ENCODE measurements at regions not wholly inside any gene's neighbourhood (a gene's known extent, or its start where the extent isn't known, plus 50 kb on each side); places are given as distances from the start of the nearest gene placed in this dataset.

DNA sequence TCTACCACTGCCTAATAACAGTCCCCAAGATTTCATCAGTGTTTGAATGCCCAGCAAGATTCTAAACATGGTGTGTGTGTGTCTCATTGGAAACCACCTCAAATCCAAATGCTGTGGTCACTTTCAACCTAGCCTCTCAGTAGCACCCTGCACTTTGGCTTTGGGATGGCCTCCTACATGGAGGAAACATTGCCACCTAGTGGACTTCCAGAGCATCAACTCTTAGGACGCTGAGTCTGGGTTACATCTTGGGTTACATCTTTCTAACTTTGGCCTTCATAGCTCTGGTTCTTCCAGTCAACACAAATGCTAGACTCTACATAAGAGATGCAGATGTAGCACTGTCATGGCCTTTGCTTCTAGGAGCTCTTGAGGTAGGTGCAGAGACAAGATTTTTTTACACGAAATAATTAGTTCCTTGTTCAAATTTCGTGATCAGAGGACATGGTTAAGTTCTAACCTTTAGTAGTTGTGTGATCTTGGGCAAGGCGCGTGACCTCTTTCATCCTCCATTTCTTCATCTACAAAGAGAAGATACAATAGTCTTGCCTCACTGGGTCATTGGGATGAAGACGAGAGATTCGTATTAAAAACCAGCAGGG, 113.5 kb upstream of the VASH1 start:
- H3K4me3 ChIP-seq (ENCODE audit: low read length): no peak overlapping the region
- H3K27me3 ChIP-seq (ENCODE audit: control insufficient read depth, low read length): no peaks in the 10 kb centered on the region
- H4K20me1 ChIP-seq (ENCODE audit: control insufficient read depth, insufficient read depth, low read depth, low read length): no peaks in the 10 kb centered on the region
- no peaks in the 10 kb centered on the region for H3K36me3 ChIP-seq (ENCODE audit: control insufficient read depth, low read length)
- H3K9me2 ChIP-seq (replicated peaks; ENCODE audit: control insufficient read depth, low read length): no peaks in the 10 kb centered on the region
- H3K4me1 ChIP-seq (ENCODE audit: control insufficient read depth, low read length): no peaks in the 10 kb centered on the region
- H3K79me2 ChIP-seq (ENCODE audit: control insufficient read depth, low read length): no peaks in the 10 kb centered on the region
- no peak overlapping the region for H3K4me2 ChIP-seq (ENCODE audit: low read length)
- no peaks in the 10 kb centered on the region for H3K9me3 ChIP-seq (ENCODE audit: control insufficient read depth, insufficient read depth, low read length)
- TF ChIP-seq, protein P1, sequence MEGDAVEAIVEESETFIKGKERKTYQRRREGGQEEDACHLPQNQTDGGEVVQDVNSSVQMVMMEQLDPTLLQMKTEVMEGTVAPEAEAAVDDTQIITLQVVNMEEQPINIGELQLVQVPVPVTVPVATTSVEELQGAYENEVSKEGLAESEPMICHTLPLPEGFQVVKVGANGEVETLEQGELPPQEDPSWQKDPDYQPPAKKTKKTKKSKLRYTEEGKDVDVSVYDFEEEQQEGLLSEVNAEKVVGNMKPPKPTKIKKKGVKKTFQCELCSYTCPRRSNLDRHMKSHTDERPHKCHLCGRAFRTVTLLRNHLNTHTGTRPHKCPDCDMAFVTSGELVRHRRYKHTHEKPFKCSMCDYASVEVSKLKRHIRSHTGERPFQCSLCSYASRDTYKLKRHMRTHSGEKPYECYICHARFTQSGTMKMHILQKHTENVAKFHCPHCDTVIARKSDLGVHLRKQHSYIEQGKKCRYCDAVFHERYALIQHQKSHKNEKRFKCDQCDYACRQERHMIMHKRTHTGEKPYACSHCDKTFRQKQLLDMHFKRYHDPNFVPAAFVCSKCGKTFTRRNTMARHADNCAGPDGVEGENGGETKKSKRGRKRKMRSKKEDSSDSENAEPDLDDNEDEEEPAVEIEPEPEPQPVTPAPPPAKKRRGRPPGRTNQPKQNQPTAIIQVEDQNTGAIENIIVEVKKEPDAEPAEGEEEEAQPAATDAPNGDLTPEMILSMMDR (IDR thresholded peaks at IDR 0.05; ENCODE audit: low read depth, low read length, poor library complexity, severe bottlenecking): peak; percentile 83
- TF ChIP-seq EZH2phosphoT487 (IDR thresholded peaks at IDR 0.05; ENCODE audit: borderline replicate concordance, low read length): no peak
- H3K27ac ChIP-seq (ENCODE audit: low read depth, low read length): no peak overlapping the region
- H3F3A ChIP-seq (ENCODE audit: control insufficient read depth, insufficient read depth): no peaks in the 10 kb centered on the region

DNA sequence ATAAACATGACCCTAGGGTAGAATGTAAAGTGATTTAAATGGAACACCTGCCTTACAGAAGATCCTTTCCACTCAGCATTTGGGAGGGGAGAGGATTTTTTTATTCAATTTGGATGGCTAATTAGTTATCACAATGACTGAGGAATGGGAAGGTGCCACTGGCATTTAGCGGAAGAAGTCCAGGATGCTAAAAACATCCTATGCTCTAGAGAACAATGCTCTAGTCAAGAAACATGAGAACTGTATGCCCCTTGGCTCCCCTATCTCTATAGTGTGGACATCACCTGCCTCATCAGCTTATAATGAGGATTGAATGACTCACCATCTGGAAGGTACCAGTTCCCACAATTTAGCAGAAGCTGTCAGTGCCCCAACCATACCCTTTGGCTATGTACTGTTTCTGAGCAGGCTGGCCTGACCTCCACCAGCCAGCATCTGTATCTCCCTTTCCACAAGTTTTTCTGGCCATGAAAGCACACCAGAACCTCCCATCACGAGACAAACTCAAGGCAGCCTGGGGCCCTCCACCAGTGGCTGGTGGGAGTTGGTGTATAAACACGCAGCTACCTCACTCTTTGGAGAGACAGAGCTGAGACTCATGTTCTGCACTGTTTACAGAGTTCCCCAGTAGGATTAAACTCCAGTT, 109.7 kb upstream of the VASH1 start:
- H3F3A ChIP-seq (ENCODE audit: control insufficient read depth, insufficient read depth): no peaks in the 10 kb centered on the region
- TF ChIP-seq, protein P1 (IDR thresholded peaks at IDR 0.05; ENCODE audit: low read depth, low read length, poor library complexity, severe bottlenecking): no peak
- no peak for TF ChIP-seq EZH2phosphoT487 (IDR thresholded peaks at IDR 0.05; ENCODE audit: borderline replicate concordance, low read length)
- no peaks in the 10 kb centered on the region for H3K79me2 ChIP-seq (ENCODE audit: control insufficient read depth, low read length)
- no peak overlapping the region for H3K4me2 ChIP-seq (ENCODE audit: low read length)
- H3K36me3 ChIP-seq (ENCODE audit: control insufficient read depth, low read length): no peaks in the 10 kb centered on the region
- H3K4me1 ChIP-seq (ENCODE audit: control insufficient read depth, low read length): no peaks in the 10 kb centered on the region
- no peaks in the 10 kb centered on the region for H4K20me1 ChIP-seq (ENCODE audit: control insufficient read depth, insufficient read depth, low read depth, low read length)
- H3K9me3 ChIP-seq (ENCODE audit: control insufficient read depth, insufficient read depth, low read length): no peaks in the 10 kb centered on the region
- H3K27me3 ChIP-seq (ENCODE audit: control insufficient read depth, low read length): no peaks in the 10 kb centered on the region
- H3K4me3 ChIP-seq (ENCODE audit: low read length): no peak overlapping the region
- no peak overlapping the region for H3K27ac ChIP-seq (ENCODE audit: low read depth, low read length)
- H3K9me2 ChIP-seq (replicated peaks; ENCODE audit: control insufficient read depth, low read length): no peaks in the 10 kb centered on the region

DNA sequence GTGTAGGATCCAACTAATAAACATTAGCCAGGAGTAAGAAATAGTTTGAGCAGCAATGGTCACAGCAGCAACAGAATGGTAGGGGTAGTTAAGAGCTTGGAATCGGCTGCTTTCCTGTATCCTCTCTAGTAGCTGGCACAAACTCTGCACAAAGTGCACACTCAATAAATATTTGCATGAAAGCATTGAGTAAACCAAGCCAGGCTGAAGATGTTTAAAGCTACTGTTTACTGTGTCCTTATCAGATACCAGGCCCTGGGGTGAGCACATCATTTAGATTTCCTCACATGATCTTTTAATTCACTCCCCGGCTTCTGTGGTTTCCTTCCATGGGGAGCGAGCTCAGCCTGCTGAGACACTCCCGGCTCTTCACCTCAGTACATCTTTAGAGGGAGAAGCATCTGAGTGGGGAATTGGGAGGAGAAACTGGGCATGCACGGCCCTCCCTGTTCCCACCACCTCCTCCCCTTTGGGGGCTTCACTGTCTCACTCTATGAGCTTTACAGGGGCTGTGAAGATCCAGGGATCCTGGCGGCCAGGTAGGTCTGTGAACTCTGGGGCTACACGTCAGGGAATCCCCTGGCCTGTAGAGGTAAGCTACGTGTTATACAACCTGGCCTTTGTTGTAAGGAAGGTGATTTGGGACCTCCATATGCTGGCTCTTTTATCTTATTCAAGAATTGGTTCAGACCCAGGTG, 107.2 kb upstream of the VASH1 start:
- Histone ChIP-seq H4K20me1 (ENCODE audit: control insufficient read depth, insufficient read depth, low read depth, low read length) (no peaks in the 10 kb centered on the region), H3K27me3 (ENCODE audit: control insufficient read depth, low read length) (no peaks in the 10 kb centered on the region), H3K9me2 (replicated peaks; ENCODE audit: control insufficient read depth, low read length) (no peaks in the 10 kb centered on the region), H3K4me2 (ENCODE audit: low read length) (no peak overlapping the region), H3K4me3 (ENCODE audit: low read length) (no peak overlapping the region), H3K36me3 (ENCODE audit: control insufficient read depth, low read length) (no peaks in the 10 kb centered on the region), H3K27ac (ENCODE audit: low read depth, low read length) (no peak overlapping the region), H3K79me2 (ENCODE audit: control insufficient read depth, low read length) (no peaks in the 10 kb centered on the region), H3F3A (ENCODE audit: control insufficient read depth, insufficient read depth) (no peaks in the 10 kb centered on the region), H3K9me3 (ENCODE audit: control insufficient read depth, insufficient read depth, low read length) (peaks cover 6% of the 10 kb centered on the region), H3K4me1 (ENCODE audit: control insufficient read depth, low read length) (no peaks in the 10 kb centered on the region)
- TF ChIP-seq, protein P1 (IDR thresholded peaks at IDR 0.05; ENCODE audit: low read depth, low read length, poor library complexity, severe bottlenecking): no peak
- TF ChIP-seq EZH2phosphoT487 (IDR thresholded peaks at IDR 0.05; ENCODE audit: borderline replicate concordance, low read length): no peak
